ENCODE measurements at regions not wholly inside any gene's neighbourhood (a gene's known extent, or its start where the extent isn't known, plus 50 kb on each side); places are given as distances from the start of the nearest gene placed in this dataset.
A peak's percentile ranks its signal among the peaks of the same experiment; 100 is the strongest.
"Not testable (repeated sequence)": the region's sequence is repeated elsewhere in the genome, so short reads cannot be mapped to it uniquely, and the experiment has no call there.

DNA sequence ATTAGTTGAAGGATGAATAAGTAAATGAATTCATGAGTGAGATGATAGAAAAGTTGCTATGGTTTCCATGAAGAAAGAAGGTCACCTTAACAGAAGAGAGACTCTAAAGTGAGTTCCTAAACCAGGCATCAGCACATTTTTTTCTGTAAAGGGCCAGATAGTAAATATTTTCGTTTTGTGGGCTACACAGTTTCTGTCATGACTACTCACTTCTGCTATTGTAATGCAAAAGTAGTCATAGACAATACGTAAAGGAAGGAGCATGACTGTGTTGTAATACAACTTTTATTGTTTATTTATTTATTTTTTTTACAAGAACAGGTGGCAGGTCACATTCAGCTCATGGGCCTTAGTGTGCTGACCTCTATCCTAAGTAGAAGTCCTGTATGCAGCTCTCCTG lies 426.1 kb upstream of the DYNLRB2 start:
- no peak for DNase-seq

DNA sequence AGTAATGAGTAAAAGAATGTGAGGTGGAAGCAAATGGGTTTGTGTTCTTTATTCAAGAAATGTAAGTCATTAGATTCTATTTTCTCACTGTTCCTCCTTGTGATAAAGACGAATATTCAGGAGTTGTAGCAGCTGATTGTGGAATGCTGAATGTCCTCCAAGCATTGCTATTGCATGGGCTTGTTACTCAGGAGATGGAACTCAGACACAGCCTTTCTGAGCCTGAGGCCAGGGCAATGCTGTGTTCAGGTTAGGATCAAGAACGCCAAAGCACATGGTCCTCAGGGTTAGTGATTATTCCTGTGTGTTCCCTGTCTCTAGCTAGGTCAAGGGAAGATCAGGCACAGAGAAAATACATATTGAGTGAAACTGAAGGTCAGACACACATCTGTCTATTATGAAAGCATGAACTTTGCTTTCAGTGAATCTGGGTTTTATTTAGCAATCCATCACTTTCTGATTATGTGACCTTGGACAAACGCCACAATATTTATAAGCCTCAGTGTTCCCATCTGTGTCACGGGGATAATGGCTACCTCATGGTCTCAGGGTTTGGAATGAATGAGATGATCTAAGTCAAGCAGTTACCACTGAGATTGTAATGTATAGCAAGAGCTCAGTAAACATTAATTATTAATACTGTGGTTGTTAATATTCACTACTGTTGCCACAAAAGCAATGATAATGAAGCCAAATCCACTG lies 426.8 kb upstream of the DYNLRB2 start:
- DNase-seq: no peak

DNA sequence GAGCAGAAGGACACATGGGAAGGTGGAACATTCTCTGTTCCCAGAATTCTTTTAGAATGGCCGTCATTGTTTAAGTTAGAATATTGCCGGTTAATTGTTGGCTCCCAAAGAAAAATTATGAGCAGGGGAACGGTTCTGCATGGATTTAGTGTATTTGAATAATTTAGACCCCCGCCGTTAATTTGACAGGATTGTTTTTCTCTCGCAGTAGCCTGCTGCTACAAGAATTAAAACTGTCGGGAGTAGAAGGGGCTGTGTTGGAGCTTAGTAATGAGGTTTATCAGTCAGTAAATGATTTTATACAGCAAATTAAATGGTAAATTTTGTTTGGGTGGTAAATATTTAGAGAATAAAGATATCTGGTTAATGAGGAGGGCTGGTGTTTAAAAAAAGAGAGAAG lies 431.2 kb upstream of the DYNLRB2 start:
- no peak for DNase-seq

DNA sequence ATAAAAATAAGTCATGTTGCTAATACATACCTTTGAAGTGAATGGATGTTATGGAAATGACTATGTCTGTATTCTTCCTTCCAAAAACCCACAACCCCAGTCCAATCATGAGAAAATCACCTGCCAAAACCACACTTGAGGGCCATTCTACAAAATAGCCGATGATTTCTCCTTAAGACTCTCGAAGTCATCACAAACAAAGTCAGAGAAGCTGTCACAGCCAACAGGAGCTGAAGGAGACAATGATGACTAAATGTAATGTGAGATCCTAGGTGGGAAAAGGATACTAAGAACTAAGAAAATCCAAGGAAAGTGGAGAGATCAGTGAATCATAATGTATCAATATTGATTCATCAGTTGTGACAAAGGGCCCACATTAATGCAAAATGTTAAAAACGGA lies 432.9 kb upstream of the DYNLRB2 start:
- no peak for DNase-seq

DNA sequence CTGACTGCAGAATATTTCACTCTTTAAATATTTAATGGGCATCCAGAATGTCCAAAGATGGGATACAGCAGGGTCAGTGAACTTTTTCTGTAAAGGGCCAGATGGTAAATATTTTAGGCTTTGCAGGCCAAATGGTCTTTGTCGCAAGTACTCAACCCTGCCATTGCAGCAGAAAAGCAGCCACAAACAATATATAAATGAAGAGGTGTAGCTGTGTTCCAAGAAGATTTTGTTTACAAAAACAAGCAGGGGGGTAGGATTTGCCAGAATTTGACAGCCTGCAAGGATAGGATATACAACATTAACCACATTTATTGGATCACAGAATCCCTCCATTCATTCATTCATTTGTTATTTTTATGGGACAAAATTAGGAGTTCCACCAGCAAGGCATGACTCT lies 435.0 kb upstream of the DYNLRB2 start:
- DNase-seq: no peak

DNA sequence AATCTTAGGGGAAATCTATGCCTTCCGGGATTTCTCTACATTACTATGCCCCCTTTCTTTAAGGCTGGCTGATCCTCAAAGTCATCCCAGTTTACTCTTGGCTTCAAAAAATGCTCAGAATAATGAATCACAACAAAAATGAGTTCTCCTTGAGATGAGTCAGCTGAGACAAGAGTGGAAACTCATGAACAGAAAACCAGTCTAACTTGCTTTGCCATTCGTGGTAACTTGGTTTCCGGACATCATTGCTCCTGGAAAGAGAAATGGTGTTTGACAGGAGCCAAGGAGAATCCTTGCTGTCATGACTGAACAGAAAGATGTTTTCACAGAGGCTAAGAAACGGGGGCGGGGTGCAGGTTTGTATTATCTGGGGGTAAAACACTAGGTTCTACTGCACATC lies 435.6 kb upstream of the DYNLRB2 start:
- no peak for DNase-seq

DNA sequence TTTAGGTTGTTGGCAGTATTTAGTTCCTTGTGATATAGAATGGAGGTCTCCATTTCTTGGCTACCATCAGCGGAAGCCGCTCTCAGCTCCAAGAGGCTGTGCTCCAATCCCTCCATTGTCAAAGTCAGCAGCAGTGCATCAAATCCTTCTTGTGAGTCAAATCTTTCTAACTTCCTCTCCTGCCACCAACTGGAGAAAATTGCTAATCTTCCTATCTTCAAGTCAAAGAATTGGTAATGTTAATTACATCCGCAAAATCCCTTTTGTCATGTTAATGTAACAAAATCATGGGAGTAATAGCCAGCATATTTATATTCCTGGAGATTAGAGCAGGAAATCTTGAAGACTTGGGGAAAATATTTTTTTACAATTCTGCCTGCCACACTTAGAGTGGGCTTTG lies 436.4 kb upstream of the DYNLRB2 start:
- no peak for DNase-seq

DNA sequence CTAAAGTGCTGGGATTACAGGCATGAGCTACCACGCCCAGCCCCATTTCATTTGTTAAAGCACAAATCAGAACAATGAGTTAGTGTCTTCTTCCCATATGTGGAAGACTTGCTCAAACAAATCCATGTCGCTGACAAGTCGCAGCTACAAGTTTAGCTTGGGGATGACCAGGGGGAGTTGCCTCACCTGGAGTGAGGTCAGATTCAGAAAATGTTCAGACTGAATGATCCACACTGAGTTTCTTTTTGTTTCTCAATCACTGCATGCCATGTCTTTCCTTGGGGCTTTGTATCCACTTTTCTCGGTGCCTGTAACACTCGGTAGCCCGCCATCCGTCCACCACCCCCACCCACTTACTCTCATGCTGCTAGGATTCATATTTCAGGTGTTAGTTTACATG lies 437.3 kb upstream of the DYNLRB2 start:
- DNase-seq: no peak

DNA sequence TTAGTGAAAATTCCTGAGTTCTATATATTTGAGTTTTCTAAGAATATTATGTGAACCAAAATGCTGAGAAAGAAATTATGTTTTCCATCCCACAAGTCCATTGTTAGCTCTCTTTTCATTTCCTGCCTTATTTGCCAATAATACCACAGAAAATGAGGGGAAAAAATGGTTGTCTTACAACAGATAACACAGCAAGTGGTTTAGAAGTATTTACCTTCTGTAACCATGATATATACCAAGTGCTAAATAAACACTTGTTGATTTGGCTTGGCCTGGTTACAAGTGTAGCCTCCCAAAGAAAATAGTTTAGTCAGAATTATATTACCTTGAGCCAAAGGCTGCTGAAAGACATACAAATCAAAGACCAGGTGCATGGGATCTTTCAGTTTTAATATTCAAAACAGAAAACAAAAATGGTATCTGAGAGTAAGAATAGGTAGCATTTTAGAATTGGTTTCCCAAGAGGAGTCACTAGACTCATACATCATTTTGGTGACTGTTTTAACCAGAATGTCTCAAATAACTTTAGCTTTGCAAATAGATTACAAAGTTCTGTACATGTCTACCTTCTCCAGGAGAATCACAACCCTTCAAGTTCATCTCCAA lies 439.8 kb upstream of the DYNLRB2 start:
- no peak for DNase-seq

DNA sequence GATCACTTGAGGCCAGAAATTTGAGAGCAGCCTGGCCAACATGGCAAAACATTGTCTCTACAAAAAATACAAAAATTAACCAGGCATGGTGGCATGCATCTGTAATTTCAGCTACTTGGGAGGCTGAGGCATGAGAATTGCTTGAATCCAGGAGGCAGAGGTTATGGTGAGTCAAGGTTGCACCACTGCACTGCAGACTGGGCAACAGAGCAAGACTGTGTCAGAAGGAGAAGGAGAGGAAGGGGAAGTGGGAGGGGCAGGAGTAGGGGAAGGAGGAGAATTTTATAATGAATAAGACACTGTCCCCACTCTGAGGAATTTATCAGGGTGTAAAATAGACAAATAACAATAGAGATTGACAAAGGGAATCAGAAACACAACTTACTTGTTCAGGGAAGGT lies 440.6 kb upstream of the DYNLRB2 start:
- no peak for DNase-seq

DNA sequence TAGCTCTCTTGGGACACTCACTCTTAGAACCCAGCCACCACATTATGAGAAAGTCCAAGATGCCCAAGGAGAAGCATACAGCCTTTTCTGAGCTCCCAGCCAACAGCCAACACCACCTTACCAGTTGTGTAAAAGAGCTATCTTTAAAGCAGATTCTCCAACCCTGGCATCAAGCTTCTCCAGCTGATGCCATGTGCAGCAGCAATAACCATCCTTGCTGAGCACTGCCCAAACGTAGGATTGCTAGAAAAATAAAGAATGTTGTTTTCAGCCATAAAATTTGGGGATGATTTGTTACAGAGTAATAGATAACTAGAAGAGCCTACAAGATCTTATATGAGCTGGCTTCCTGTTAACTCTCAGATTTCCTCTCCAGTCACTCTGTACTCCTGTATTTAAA lies 443.7 kb upstream of the DYNLRB2 start:
- DNase-seq: no peak

DNA sequence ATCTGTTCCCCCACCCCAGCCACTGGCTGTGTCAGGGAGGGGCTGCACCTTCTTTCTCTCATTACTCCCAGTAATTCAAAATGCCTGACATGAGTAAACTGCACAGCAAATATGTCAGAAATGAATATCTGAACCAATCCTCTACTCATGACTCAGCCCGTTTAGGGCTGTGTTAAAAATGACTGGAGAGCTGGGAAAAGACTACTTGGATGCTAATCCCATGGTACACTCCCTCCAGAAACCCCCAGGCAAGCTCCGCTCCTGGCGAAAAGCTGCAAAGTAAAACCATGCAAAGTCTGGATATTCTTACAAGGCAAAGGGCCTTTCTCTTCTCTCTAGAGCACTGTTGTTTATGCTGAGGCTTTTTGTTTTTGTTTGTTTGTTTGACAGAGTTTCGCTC lies 448.1 kb upstream of the DYNLRB2 start:
- DNase-seq: no peak

DNA sequence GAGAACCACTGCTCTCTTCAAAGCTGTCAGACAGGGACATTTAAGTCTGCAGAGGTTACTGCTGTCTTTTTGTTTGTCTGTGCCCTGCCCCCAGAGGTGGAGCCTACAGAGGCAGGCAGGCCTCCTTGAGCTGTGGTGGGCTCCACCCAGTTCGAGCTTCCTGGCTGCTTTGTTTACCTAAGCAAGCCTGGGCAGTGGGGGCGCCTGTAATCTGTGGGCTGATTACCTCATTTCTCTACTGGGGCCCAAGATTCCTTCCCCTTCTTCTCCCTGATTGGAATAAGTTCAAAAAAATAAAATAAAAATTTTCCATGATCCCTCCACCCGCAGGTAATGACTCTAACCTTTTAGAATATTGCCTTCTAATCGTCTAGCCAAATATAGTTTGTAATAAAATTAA lies 449.3 kb upstream of the DYNLRB2 start:
- DNase-seq: not testable (repeated sequence)

DNA sequence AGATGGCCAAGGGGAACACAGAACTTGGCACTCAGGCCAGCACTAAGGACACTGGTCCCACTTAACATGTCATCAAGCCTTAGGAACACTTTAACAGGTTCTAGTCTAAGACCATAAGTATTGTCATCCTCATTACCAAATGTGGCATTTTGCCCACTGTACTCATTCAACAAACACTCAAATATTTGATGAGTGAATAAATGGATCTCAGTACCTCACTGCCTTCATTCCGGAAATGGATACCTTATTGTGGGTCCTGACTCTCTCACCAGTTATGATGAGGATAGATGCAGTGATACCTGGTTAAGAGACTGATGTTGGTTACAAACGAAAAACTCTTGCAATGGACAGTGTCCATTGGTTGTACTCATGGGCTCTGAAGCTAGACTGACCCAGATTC lies 455.2 kb upstream of the DYNLRB2 start:
- no peak for DNase-seq

DNA sequence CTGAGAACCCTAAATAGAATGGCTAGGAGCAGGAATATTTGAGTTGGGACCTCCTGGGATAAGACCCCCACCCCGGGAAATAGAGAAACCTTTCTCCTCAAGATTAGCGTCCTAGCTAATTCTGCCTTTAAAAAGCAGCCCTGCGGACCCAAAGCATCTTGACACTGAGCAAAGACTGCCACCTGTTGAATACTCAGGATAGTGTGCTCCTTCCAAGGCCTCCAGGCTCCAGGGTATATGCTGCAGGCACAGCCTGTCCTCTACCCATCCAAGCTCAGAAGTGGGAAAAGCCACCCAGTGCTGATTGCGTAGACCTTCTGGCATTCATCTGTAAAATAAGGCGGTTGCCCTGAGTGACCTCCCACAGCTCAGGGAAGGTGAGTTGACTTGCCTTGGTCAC lies 456.2 kb upstream of the DYNLRB2 start:
- peak; percentile 29 for DNase-seq

DNA sequence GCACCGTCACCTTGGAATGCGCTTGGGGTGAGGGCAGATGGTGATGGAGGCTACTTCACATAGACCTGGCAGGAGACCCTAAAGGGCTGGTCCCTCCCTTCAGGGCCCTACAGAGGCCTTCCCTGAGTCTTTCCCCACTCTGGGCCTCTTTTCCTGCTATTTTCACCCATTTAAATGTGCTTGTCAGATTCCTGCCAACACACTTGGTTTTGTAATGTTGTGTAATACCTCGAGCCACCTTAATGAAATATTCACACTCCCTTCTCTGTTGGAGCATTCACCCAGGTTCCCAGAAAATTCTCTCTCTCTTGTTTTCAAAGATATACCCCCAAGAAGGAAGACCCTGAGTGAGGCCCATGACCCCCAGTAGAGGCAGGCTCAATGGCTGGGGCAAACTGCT lies 456.6 kb upstream of the DYNLRB2 start:
- no peak for DNase-seq

DNA sequence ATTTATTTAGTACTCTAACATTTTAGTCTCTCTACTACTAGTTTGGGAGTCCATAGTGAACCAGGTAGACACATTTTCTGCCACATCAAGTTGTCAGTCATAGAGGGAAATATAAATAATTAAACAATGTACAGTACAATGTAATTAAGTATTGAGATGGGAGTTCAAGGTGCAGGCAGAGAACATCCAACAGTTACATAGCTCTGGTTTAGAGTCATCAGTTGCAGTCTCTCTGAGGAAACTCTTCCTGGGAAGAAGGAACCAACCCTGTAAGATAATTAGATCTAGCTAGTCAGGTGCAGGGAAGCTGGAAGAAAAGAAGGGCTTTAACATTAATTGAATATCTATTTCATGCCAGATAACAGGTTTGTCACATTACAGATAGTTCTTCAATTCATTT lies 457.9 kb upstream of the DYNLRB2 start:
- no peak for DNase-seq

DNA sequence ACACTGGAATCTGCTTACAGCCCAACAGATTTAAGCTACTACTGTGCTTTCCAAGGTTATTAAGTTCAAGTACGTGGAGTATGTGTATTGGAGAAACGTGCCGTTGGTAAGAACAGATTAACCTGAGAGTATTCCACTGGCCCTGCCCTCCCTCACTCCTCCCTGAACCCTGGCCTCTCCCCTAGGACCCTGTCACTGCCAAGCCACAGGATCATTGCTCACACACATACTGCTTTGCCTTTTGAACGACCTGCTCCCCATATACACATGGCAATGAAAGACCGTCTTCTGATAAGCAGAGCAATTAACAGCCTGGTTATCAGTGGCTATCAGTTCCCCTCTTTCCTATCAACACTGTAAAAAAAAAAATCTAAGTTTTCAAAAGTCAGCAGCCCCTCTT lies 458.9 kb upstream of the DYNLRB2 start:
- DNase-seq: no peak

DNA sequence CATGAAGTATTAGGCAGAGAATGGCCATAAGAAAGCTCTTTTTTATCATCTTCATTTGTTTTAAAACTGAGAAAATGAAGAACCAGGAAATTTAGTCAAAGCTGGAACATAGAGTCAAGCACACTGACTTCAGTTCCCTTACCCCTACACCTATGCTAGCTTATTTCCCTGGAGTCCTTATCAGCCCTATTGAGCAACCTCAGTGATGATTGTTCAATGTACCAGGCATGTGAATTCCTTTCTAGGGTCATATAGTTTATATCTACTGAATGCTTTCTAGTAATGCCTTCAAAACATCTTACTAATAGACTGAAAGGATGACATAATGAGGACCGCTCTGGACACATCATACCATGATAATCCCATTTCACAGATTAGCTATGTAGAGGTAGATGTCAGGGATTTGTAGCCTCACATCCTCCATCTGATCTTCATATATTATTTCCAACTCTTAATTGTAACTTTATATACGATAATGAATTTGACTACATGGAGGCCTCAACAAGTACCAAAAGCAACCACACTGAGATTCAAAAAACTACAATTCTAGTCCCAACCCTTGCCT lies 460.4 kb upstream of the DYNLRB2 start:
- no peak for DNase-seq

DNA sequence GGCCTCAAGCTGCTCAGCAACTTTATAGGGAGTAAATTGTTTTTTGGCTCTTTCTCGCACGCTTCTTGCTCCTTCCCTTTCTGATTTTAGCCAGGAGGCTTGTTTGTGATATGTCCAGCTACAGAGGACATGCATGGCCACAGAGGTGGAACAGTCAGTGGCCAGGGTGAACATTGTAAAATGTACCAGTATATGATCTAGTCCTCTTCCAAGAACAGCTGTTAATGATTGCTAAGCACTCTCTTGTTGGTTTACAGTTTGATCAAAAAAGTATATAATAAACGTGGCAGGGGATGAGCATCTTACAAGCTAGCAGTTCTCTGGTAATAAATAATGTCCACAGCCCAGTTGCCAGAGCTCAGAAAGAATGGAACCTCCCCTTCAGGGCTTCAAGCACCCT lies 461.7 kb upstream of the DYNLRB2 start:
- no peak for DNase-seq

DNA sequence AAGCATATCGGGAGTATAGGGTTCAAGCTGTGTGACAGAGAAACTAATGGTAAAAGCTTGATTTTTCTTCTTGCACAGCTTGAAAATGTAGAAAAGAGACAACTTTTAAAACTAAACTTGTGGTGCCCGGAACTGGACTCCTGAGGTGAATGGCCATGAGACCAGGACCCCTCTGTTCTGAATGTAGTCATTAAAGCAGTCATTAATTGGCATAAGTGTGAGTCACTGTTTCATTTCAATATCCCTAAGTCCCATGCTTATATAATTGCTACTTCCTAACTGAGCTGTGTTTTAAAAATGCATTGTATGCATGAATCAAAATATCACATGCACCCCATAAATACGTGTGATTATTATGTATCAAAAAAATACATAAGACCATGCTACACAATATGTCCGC lies 463.1 kb upstream of the DYNLRB2 start:
- no peak for DNase-seq

DNA sequence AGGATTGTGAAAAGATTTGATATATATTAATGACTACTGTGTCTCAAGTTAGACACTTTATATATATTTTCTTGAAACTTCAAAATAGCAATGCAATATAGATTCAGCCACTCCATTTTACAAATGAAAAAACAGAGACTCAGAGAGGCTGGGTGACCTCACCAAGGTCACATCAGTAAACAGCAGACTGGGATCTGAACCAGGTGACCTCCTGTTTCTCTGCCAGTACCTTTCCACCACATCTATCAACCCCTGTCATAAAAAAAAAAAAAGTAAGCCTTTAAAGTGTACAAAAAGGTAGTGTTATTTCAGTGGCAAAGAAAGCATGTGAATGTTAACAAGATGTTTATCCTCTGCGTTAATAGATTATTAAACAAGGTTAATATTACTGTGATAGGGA lies 466.5 kb upstream of the DYNLRB2 start:
- no peak for DNase-seq

DNA sequence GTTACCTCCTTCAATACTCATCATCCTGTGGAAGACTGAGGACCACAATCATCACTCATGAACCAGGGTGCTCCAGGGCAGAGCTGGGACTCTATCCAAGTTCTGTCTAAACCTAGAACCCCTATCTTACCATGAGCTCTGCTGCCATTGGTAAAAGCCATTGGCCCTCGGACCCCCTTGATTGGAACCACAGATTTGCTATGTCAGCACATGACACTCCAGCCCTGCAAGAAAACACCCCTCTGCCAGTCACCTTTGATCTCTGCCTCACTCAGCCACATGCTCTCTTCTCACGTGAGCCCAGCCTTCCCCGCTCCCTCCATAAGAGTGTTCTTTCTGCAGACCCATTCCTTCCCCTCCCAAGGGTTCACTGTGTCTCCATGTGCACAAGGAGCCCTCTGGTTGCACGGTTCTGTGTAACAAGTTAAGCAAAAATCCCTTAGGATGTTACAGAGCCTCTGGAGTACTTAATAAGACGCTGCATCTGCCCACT lies 468.8 kb upstream of the DYNLRB2 start:
- no peak for DNase-seq

DNA sequence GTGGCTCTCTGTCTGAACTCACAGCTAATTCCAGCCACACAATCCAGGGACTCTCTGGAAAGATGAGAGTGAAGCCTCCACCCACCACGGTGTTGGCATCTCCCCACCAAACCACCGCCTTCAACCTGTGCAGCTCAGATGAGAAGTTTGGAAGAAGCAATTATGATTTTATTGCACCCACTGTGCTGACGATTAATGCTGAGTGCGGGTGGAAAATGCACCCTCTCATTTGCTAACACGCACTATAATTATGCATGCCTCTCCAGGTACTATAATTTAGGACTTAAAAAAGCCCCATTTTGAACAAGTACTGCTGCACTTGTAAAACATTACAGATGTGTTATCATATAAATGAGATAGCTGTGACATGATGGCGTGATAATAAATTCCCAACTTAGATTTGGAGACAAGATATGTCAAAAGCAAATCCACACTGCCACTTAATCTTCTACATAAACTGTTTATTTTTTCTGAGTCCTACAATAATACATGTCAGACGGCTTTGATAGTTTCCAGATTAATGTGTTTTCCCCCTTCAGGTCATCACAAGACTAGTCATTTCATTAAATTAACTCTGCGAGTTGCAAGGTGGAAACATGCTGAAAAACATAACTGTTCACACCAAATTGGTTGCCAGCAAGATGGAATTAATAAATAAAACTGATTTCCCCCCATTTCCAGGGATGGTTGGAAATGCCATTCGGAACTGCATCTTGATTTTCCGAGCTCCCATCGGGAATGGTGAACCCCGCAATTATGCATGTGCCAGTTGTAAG lies 466.5 kb upstream of the MAF start:
- no peak for DNase-seq
